Activated CD4-positive, alpha-beta T cell treated with anti-CD3 and anti-CD28 coated beads for 36 hours (primary cell): ENCODE measurements at regions not wholly inside any gene's neighbourhood (a gene's known extent, or its start where the extent isn't known, plus 50 kb on each side); places are given as distances from the start of the nearest gene placed in this dataset.
"Not testable (repeated sequence)": the region's sequence is repeated elsewhere in the genome, so short reads cannot be mapped to it uniquely, and the experiment has no call there.

Source experiments
- ATAC-seq: fragments of 200-7000 bp; cut with Tn5 transposase; one replicate; pipeline ENCODE4 v1.10.0; 2021; ENCODE audit warnings: mild to moderate bottlenecking, moderate library complexity
- CTCF ChIA-PET: fragments of 350-600 bp; sonication (Branson Sonifier 250); formaldehyde crosslinking; loops from one replicate; lab custom pipeline; 2021; ENCODE audit warnings: antibody characterized with exemption; lab: Charles Lee
- POLR2A ChIA-PET: fragments of 350-600 bp; sonication (Branson Sonifier 250); formaldehyde crosslinking; loops from one replicate; lab custom pipeline; 2021; ENCODE audit warnings: antibody characterized with exemption, inconsistent platforms; lab: Charles Lee
- DNase-seq: peaks from one replicate; pipeline ENCODE4 v3.0.0-alpha.2; 2020
- H3K27ac Mint-ChIP-seq: one replicate; pipeline ENCODE4 v1.8.0; 2021; ENCODE audit warnings: mixed read lengths
- H3K27me3 Mint-ChIP-seq: one replicate; pipeline ENCODE4 v1.8.0; 2021; ENCODE audit warnings: mixed read lengths
- H3K36me3 Mint-ChIP-seq: one replicate; pipeline ENCODE4 v1.8.0; 2021; ENCODE audit warnings: low read depth, mixed read lengths
- H3K4me1 Mint-ChIP-seq: one replicate; pipeline ENCODE4 v1.8.0; 2021; ENCODE audit warnings: mixed read lengths
- H3K4me3 Mint-ChIP-seq: one replicate; pipeline ENCODE4 v1.8.0; 2021; ENCODE audit warnings: mild to moderate bottlenecking, moderate library complexity, mixed read lengths
- H3K9me3 Mint-ChIP-seq: one replicate; pipeline ENCODE4 v1.8.0; 2021; ENCODE audit warnings: low read depth, mixed read lengths
- intact Hi-C, 2 experiments: fragments of 100-400 bp; cut with DNase I in 1 of 2; cut with micrococcal nuclease in 1 of 2; formaldehyde crosslinking; loops; one replicate each; pipeline versions ENCODE4 v1.14.2 to v1.15.1; 2022 to 2024; cut with DNase I, micrococcal nuclease

- CTCF ChIA-PET, result no interaction called here
- no peak overlapping the region for H3K27ac Mint-ChIP-seq
These were observed 204.9 kb downstream of the ZIC5 start for GRCh38 chr13:99766641-99767045.

GRCh38 chr13:99765869-99766268, 205.7 kb downstream of the ZIC5 start:
- H3K27me3 Mint-ChIP-seq, result no peaks in the 10 kb centered on the region
- intact Hi-C loops, result no loop called here
- no peaks in the 10 kb centered on the region for H3K4me1 Mint-ChIP-seq
- POLR2A ChIA-PET, result no interaction called here
- H3K4me3 Mint-ChIP-seq, result no peak overlapping the region
- no peak overlapping the region for H3K27ac Mint-ChIP-seq
- H3K9me3 Mint-ChIP-seq, result peaks cover 44% of the 10 kb centered on the region
- DNase-seq (no peak), ATAC-seq (no peak)
- CTCF ChIA-PET, result no interaction called here
- H3K36me3 Mint-ChIP-seq, result peaks cover 39% of the 10 kb centered on the region

More at GRCh38 chr13:99766641-99767045, 204.9 kb downstream of the ZIC5 start:
- intact Hi-C loops, result no loop called here
- POLR2A ChIA-PET, result no interaction called here
- DNase-seq, result no peak
- H3K4me1 Mint-ChIP-seq, result no peaks in the 10 kb centered on the region
- no peak overlapping the region for H3K4me3 Mint-ChIP-seq
- H3K27me3 Mint-ChIP-seq, result no peaks in the 10 kb centered on the region
- ATAC-seq, result no peak
- H3K36me3 Mint-ChIP-seq, result peaks cover 38% of the 10 kb centered on the region
- peaks cover 41% of the 10 kb centered on the region for H3K9me3 Mint-ChIP-seq

GRCh38 chr13:99760456-99760855, 211.1 kb downstream of the ZIC5 start:
- no peak overlapping the region for H3K4me3 Mint-ChIP-seq
- intact Hi-C loops, result no loop called here
- H3K9me3 Mint-ChIP-seq, result peaks cover 35% of the 10 kb centered on the region
- peaks cover 31% of the 10 kb centered on the region for H3K36me3 Mint-ChIP-seq
- no peak overlapping the region for H3K27ac Mint-ChIP-seq
- POLR2A ChIA-PET, result no interaction called here
- no peaks in the 10 kb centered on the region for H3K4me1 Mint-ChIP-seq
- ATAC-seq (no peak), DNase-seq (no peak)
- H3K27me3 Mint-ChIP-seq, result no peaks in the 10 kb centered on the region
- CTCF ChIA-PET, result no interaction called here

- CTCF ChIA-PET, result no interaction called here
- Mint-ChIP-seq H3K27me3 (no peaks in the 10 kb centered on the region), H3K4me1 (no peaks in the 10 kb centered on the region), H3K36me3 (peaks cover 22% of the 10 kb centered on the region), H3K4me3 (no peak overlapping the region), H3K9me3 (peaks cover 27% of the 10 kb centered on the region), H3K27ac (no peak overlapping the region)
- intact Hi-C loops, result no loop called here
- POLR2A ChIA-PET, result no interaction called here
- DNase-seq, result no peak
- no peak for ATAC-seq
These were observed 212.4 kb downstream of the ZIC5 start for GRCh38 chr13:99759163-99759552.

- H3K36me3 Mint-ChIP-seq, result peaks cover 19% of the 10 kb centered on the region
- peaks cover 24% of the 10 kb centered on the region for H3K9me3 Mint-ChIP-seq
- intact Hi-C loops, result no loop called here
- no peaks in the 10 kb centered on the region for H3K4me1 Mint-ChIP-seq
- no peaks in the 10 kb centered on the region for H3K27me3 Mint-ChIP-seq
- ATAC-seq (no peak), DNase-seq (no peak)
- POLR2A ChIA-PET, result no interaction called here
- H3K27ac Mint-ChIP-seq, result no peak overlapping the region
- CTCF ChIA-PET, result no interaction called here
- H3K4me3 Mint-ChIP-seq, result no peak overlapping the region
These were observed 213.0 kb downstream of the ZIC5 start for GRCh38 chr13:99758460-99759162.

GRCh38 chr13:99757756-99758459, 213.7 kb downstream of the ZIC5 start:
- H3K27me3 Mint-ChIP-seq, result no peaks in the 10 kb centered on the region
- ChIA-PET CTCF (interaction anchor here (0.6 to 0.7 kb wide), 2 partner anchors 141 to 225 kb away, joined by 3 read pairs; no protein-coding TSS in a partner anchor), POLR2A (no interaction called here)

GRCh38 chr13:99756281-99756680, 215.3 kb downstream of the ZIC5 start:
- H3K4me3 Mint-ChIP-seq, result no peak overlapping the region
- POLR2A ChIA-PET, result no interaction called here
- peaks cover 6% of the 10 kb centered on the region for H3K36me3 Mint-ChIP-seq
- no peaks in the 10 kb centered on the region for H3K27me3 Mint-ChIP-seq
- no peaks in the 10 kb centered on the region for H3K4me1 Mint-ChIP-seq
- CTCF ChIA-PET, result no interaction called here
- DNase-seq, result no peak
- H3K9me3 Mint-ChIP-seq, result peaks cover 9% of the 10 kb centered on the region
- intact Hi-C loops, result no loop called here
- H3K27ac Mint-ChIP-seq, result no peak overlapping the region
- ATAC-seq, result no peak

More at GRCh38 chr13:99757756-99758459, 213.7 kb downstream of the ZIC5 start:
- ATAC-seq, result no peak
- Mint-ChIP-seq H3K9me3 (peaks cover 19% of the 10 kb centered on the region), H3K27ac (no peak overlapping the region), H3K4me3 (no peak overlapping the region), H3K36me3 (peaks cover 17% of the 10 kb centered on the region), H3K4me1 (no peaks in the 10 kb centered on the region)
- no peak for DNase-seq
- intact Hi-C loops, result no loop called here

GRCh38 chr13:99754750-99755149, 216.8 kb downstream of the ZIC5 start:
- CTCF ChIA-PET, H3K4me1 Mint-ChIP-seq, H3K4me3 Mint-ChIP-seq, H3K36me3 Mint-ChIP-seq, ATAC-seq, POLR2A ChIA-PET, H3K27me3 Mint-ChIP-seq, DNase-seq, intact Hi-C loops, H3K9me3 Mint-ChIP-seq, H3K27ac Mint-ChIP-seq: not testable (repeated sequence)

GRCh38 chr13:99752373-99752772, 219.2 kb downstream of the ZIC5 start:
- Mint-ChIP-seq H3K4me3 (no peak overlapping the region), H3K9me3 (no peaks in the 10 kb centered on the region), H3K4me1 (no peaks in the 10 kb centered on the region), H3K27me3 (no peaks in the 10 kb centered on the region), H3K36me3 (no peaks in the 10 kb centered on the region), H3K27ac (no peak overlapping the region)
- ATAC-seq (no peak), DNase-seq (no peak)
- ChIA-PET POLR2A (no interaction called here), CTCF (no interaction called here)
- intact Hi-C loops, result no loop called here

- Mint-ChIP-seq H3K4me3 (no peak overlapping the region), H3K4me1 (no peaks in the 10 kb centered on the region), H3K27me3 (no peaks in the 10 kb centered on the region), H3K36me3 (no peaks in the 10 kb centered on the region), H3K9me3 (no peaks in the 10 kb centered on the region), H3K27ac (no peak overlapping the region)
- POLR2A ChIA-PET, result no interaction called here
- CTCF ChIA-PET, result no interaction called here
- no peak for ATAC-seq
- DNase-seq, result no peak
- intact Hi-C loops, result no loop called here
These were observed 219.9 kb downstream of the ZIC5 start for GRCh38 chr13:99751517-99752199.

- DNase-seq (no peak), ATAC-seq (no peak)
- H3K9me3 Mint-ChIP-seq, result no peaks in the 10 kb centered on the region
- H3K4me3 Mint-ChIP-seq, result no peak overlapping the region
- no peaks in the 10 kb centered on the region for H3K4me1 Mint-ChIP-seq
- no peaks in the 10 kb centered on the region for H3K36me3 Mint-ChIP-seq
- no peaks in the 10 kb centered on the region for H3K27me3 Mint-ChIP-seq
- ChIA-PET CTCF (interaction anchor here (0.9 kb wide), 1 partner anchor 149 kb away, joined by 4 read pairs; no protein-coding TSS in a partner anchor), POLR2A (no interaction called here)
- intact Hi-C loops, result no loop called here
- H3K27ac Mint-ChIP-seq, result no peak overlapping the region
These were observed 220.6 kb downstream of the ZIC5 start for GRCh38 chr13:99750951-99751350.
